ENCODE measurements at regions not wholly inside any gene's neighbourhood (a gene's known extent, or its start where the extent isn't known, plus 50 kb on each side); places are given as distances from the start of the nearest gene placed in this dataset.
"Not testable (repeated sequence)": the region's sequence is repeated elsewhere in the genome, so short reads cannot be mapped to it uniquely, and the experiment has no call there.

GRCh38 chr1:195763907-195764374, 844.3 kb downstream of the KCNT2 start:
- DNase-seq (ENCODE audit: low read depth in 2 of 3, low spot score in 2 of 3), result no peak

- DNase-seq (ENCODE audit: low read depth in 2 of 3, low spot score in 2 of 3), result no peak
Observed at GRCh38 chr1:195763146-195763906, 844.9 kb downstream of the KCNT2 start.

- no peak for DNase-seq (ENCODE audit: low read depth in 2 of 3, low spot score in 2 of 3)
Observed at GRCh38 chr1:195761104-195761503, 847.1 kb downstream of the KCNT2 start.

DNA sequence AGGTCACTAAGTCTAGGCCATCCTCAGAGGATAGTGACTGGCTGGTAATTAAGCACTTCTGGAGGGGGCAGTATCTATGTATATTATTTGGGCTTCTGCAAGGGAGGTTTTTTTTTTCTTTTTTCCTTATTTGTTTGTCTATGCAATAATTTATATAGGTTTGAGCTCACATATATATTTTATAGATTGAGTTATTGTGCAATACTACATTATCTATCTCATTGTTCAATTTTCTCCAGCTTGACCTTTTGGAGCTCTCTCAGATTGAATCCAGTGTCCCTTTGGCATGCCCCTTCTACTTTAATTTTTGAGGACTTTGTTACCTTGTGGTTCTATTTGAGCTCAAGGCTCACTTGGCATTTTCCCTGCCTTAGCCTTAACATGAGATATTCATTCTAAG, 852.1 kb downstream of the KCNT2 start:
- DNase-seq (ENCODE audit: low read depth in 2 of 3, low spot score in 2 of 3), result no peak

DNA sequence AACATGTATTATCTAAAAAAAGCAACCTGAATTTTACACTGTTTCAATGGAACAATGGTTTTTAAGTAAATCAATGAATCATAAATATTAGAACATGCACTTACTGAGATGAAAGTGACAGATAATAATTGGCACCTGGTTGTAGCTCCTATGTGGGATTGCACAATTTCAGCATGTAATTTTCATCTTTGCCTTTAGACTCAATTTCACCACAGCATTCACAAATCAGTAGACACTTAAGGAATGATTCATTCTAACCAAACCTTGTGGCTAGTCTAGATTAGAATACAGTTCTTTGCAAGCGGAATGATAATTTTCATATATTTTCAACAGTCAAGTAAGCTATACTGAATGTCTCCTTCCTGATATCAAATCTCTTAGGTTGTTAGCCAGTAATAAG, 853.4 kb downstream of the KCNT2 start:
- DNase-seq (ENCODE audit: low read depth in 2 of 3, low spot score in 2 of 3), result no peak

DNA sequence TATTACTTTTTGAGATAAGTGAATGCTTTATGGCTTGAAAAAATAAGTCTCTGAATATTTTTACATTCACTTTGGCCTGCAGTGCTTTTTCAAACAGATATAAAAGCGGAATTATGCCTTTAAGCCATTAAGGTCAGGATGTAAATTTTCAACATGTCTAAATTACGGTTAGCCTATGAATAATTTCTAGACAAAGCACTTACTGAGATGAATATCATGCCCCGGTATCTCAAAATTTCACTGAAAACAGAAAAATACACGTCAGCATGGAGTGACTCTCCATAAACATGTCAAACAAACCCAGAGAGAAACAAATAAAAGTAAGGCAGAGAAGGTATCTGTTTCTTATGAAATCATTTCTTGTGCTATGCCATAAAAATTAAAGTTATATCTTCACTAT, 853.9 kb downstream of the KCNT2 start:
- no peak for DNase-seq (ENCODE audit: low read depth in 2 of 3, low spot score in 2 of 3)

- no peak for DNase-seq (ENCODE audit: low read depth in 2 of 3, low spot score in 2 of 3)
Observed at GRCh38 chr1:195748969-195749368, 859.3 kb downstream of the KCNT2 start.

DNA sequence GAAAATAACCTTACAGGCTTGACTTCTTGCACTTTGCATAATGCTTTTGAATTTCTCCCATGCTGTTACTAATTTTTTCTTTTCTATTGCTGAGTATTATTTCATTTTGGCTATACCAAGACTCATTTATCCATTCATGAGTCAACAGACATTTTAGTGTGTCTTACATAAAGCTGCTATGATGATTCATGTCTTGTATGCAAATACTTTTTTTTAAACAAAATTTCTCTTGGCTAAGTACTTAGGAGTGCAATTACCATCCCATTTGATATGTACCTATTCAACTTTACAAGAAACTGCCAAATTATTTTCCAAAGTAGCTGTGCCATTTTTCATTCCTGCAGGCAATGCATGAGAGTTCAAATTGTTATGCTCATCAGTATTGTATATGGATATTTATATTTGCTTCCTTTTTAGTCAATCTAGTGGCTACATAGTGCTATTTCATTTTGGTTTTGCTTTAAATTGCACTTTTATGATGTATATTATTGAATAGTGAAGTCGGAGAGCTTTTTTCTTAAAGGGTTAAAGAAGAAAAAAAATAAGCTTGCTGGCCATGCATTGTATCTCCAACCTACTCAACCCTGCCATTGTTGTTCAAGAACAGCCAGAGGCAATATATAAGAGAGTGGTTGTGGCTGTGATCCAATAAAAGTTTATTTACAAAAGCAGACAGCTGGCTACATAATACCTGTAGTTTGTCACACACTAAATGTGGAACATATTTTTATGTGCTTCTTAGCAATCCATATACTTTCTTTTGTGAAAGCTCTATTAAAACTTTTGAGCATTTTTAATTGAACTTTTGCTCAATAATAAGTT, 862.8 kb downstream of the KCNT2 start:
- DNase-seq (ENCODE audit: low read depth in 2 of 3, low spot score in 2 of 3), result no peak

- no peak for DNase-seq (ENCODE audit: low read depth in 2 of 3, low spot score in 2 of 3)
Observed at GRCh38 chr1:195744256-195744655, 864.0 kb downstream of the KCNT2 start.

- DNase-seq (ENCODE audit: low read depth in 2 of 3, low spot score in 2 of 3), result no peak
Observed at GRCh38 chr1:195740862-195741261, 867.4 kb downstream of the KCNT2 start.

- DNase-seq (ENCODE audit: low read depth in 2 of 3, low spot score in 2 of 3), result no peak
Observed at GRCh38 chr1:195738966-195739650, 869.1 kb downstream of the KCNT2 start.

DNA sequence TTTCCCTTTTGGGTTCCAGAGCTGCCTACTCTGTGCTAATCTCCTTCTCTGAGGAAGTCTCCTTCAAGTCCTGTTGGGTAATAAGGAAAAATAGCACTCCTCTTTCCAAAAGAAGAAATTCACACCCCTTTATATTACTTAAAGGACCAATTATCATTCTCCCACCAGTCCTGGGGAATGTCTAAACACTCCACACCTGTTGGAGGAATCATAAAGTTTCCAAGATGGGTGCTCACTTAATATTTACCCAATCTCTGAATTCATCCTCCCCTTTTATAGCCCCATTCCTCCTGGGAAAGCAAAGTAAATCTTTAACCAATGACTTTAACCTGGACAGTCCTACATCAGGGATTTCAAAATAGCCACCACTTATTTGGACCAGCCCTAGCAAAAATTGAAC, 873.1 kb downstream of the KCNT2 start:
- no peak for DNase-seq (ENCODE audit: low read depth in 2 of 3, low spot score in 2 of 3)

GRCh38 chr1:195733826-195734225, 874.4 kb downstream of the KCNT2 start:
- no peak for DNase-seq (ENCODE audit: low read depth in 2 of 3, low spot score in 2 of 3)

DNA sequence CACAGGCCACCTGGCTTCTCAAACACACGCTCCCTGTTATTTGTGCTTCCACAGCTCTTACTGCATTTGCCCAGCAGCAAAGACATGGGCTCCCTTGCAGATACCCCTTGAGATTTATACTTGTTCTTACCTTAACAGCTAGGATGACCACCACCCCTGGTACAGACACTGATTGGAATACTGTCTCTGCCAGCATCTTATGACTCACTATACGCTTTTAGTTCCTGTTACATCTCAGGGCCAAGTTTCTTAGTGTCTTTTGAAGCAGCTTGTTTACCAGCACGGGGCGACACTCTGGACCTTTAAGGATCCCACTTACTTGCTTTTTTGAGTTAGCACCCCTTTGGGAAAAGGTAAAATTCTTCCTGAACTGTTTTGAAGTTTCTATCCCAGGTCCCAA, 874.8 kb downstream of the KCNT2 start:
- no peak for DNase-seq (ENCODE audit: low read depth in 2 of 3, low spot score in 2 of 3)

DNA sequence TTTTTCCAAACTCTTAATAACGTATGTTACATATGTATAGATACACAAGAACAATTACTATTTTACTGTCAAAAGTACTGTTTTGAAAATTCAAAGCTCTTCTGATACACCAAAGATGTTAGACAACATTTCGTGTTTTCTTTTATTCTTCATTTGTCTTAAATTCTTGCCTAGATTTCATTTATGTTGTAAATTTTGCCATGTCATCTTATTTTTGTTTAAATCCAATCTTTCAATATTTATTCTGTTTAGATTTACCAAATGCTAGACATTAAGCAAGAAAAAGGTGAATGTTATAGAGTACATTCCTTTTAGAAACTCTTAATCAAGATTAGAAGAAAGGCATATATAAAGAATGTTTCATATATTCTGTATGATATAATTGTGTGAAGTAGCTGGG, 876.9 kb downstream of the KCNT2 start:
- DNase-seq (ENCODE audit: low read depth in 2 of 3, low spot score in 2 of 3), result no peak

- DNase-seq (ENCODE audit: low read depth in 2 of 3, low spot score in 2 of 3), result no peak
Observed at GRCh38 chr1:195723796-195724194, 884.4 kb downstream of the KCNT2 start.

DNA sequence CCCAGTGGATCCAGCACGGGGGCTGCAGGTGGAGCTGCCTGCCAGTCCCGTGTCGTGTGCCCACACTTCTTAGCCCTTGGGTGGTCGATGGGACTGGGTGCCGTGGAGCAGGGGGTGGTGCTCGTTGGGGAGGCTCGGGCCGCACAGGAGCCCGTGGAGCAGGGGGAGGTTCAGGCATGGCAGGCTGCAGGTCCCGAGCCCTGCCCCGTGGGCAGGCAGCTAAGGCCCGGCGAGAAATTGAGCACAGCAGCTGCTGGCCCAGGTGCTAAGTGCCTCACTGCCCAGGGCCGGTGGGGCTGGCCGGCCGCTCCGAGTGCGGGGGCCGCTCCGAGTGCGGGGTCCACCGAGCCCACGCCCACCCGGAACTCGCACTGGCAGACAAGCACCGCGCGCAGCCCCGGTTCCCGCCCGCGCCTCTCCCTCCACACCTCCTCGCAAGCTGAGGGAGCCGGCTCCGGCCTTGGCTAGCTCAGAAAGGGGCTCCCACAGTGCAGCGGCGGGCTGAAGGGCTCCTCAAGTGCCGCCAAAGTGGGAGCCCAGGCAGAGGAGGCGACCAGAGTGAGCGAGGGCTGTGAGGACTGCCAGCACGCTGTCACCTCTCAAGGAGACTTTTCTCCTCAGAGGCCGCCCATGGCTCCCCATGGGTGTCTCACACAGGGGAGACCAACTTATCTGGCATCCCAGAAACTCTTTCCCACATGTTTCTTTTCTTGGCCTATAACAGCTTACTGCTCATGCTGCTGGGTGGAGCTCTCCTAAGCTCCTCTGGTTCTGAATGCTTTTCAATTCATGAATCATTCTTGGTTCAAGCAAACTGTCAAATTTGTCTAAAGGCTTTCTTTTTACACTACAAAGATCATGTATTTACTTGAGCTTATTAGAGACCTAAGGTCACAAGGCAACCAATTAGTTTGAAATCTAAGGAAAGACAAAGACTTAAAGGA, 885.1 kb downstream of the KCNT2 start:
- not testable (repeated sequence) for DNase-seq (ENCODE audit: low read depth in 2 of 3, low spot score in 2 of 3)

- not testable (repeated sequence) for DNase-seq (ENCODE audit: low read depth in 2 of 3, low spot score in 2 of 3)
Observed at GRCh38 chr1:195722146-195722545, 886.1 kb downstream of the KCNT2 start.

DNA sequence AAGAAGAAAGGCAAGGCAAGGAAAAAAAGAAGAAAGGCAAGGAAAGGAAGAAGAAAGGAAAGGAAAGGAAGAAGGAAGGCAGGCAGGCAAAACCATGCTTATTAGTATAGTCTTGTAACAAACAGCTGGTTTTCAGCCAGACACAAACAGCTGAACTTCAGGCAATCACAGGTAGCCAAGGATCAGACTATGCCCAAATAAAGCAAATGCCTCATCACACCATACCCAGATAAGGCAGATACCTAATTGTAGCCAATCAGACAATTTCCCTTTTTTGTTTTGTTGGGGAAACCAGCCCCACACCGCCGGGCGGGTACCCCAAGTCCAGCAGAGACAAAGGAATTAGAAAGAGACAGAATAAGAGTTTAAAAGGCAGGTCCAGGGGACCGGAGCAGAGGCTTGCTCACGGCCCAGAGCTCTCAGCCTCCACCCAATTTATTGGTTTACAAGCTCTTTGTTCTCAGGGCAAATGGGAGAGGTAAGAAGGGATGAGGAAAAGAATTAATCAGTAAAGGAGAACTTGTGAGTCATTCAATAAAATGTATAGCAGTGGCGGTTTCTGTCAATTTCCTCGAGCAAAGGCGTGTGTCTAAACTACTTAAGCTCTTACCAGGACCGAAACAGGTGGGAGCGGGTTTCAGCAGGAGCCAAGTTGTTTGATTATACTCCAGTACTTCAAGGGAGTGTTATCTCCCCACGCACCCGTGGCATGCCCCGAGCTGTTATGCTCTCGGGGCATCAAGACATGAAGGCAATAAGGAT, 886.8 kb downstream of the KCNT2 start:
- DNase-seq (ENCODE audit: low read depth in 2 of 3, low spot score in 2 of 3), result no peak

DNA sequence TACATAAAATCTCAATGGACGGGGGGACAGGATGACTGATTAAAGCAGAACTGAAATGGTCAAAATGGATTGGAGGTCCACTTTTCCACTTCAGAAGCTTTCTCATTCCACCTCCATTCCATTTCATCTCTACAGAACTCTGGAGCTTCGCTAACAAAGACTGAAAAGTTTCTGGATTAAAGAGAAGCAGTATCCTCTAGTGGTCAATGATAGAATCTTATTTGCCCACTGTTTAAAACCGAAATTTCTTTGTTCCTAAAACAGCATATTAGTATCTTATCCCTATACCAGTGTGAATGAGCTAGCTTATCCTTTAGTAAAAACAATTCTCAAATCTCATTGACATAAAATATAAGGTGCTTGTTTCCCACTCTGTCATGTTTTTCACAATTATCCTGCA, 890.6 kb downstream of the KCNT2 start:
- DNase-seq (ENCODE audit: low read depth in 2 of 3, low spot score in 2 of 3), result peak in 1 of 3 donors; percentile 42

Measured in hematopoietic multipotent progenitor cell (in vitro differentiated cells).